ENCODE measurements at regions not wholly inside any gene's neighbourhood (a gene's known extent, or its start where the extent isn't known, plus 50 kb on each side); places are given as distances from the start of the nearest gene placed in this dataset.
"Not testable (repeated sequence)": the region's sequence is repeated elsewhere in the genome, so short reads cannot be mapped to it uniquely, and the experiment has no call there.

GRCh38 chr18:22710673-22711191 lies 222.4 kb upstream of the RBBP8 start:
- FAIRE-seq (no peak), DNase-seq (ENCODE audit: extremely low spot score, insufficient read length, low read depth) (no peak)

- FAIRE-seq (no peak), DNase-seq (ENCODE audit: extremely low spot score, insufficient read length, low read depth) (no peak)
These were observed 221.9 kb upstream of the RBBP8 start for GRCh38 chr18:22711192-22711685.

GRCh38 chr18:22713511-22713910 lies 219.6 kb upstream of the RBBP8 start:
- DNase-seq (ENCODE audit: extremely low spot score, insufficient read length, low read depth) (no peak), FAIRE-seq (no peak)

GRCh38 chr18:22717536-22717935 lies 215.6 kb upstream of the RBBP8 start:
- not testable (repeated sequence) for FAIRE-seq

GRCh38 chr18:22723221-22723620 lies 209.9 kb upstream of the RBBP8 start:
- no peak for FAIRE-seq
- no peak for DNase-seq (ENCODE audit: extremely low spot score, insufficient read length, low read depth)

More at GRCh38 chr18:22717536-22717935, 215.6 kb upstream of the RBBP8 start:
- DNase-seq (ENCODE audit: extremely low spot score, insufficient read length, low read depth) = not testable (repeated sequence)

- DNase-seq (ENCODE audit: extremely low spot score, insufficient read length, low read depth) (no peak), FAIRE-seq (no peak)
These were observed 209.4 kb upstream of the RBBP8 start for GRCh38 chr18:22723773-22724172.

GRCh38 chr18:22726469-22726868 lies 206.7 kb upstream of the RBBP8 start:
- no peak for DNase-seq (ENCODE audit: extremely low spot score, insufficient read length, low read depth)
- FAIRE-seq = no peak

GRCh38 chr18:22728016-22728415 lies 205.1 kb upstream of the RBBP8 start:
- no peak for FAIRE-seq
- DNase-seq (ENCODE audit: extremely low spot score, insufficient read length, low read depth) = no peak

- no peak for FAIRE-seq
- DNase-seq (ENCODE audit: extremely low spot score, insufficient read length, low read depth) = no peak
These were observed 204.5 kb upstream of the RBBP8 start for GRCh38 chr18:22728481-22729105.

- FAIRE-seq (no peak), DNase-seq (ENCODE audit: extremely low spot score, insufficient read length, low read depth) (no peak)
These were observed 201.7 kb upstream of the RBBP8 start for GRCh38 chr18:22731398-22731797.

GRCh38 chr18:22734105-22734661 lies 198.9 kb upstream of the RBBP8 start:
- DNase-seq (ENCODE audit: extremely low spot score, insufficient read length, low read depth) (no peak), FAIRE-seq (no peak)

- no peak for FAIRE-seq
- DNase-seq (ENCODE audit: extremely low spot score, insufficient read length, low read depth) = no peak
These were observed 198.1 kb upstream of the RBBP8 start for GRCh38 chr18:22734791-22735627.

- FAIRE-seq (no peak), DNase-seq (ENCODE audit: extremely low spot score, insufficient read length, low read depth) (no peak)
These were observed 196.1 kb upstream of the RBBP8 start for GRCh38 chr18:22737054-22737453.

- FAIRE-seq = no peak
These were observed 194.0 kb upstream of the RBBP8 start for GRCh38 chr18:22739061-22739642.

GRCh38 chr18:22739789-22740188 lies 193.3 kb upstream of the RBBP8 start:
- FAIRE-seq = no peak

More at GRCh38 chr18:22739061-22739642, 194.0 kb upstream of the RBBP8 start:
- DNase-seq (ENCODE audit: extremely low spot score, insufficient read length, low read depth) = no peak

GRCh38 chr18:22741318-22741717 lies 191.8 kb upstream of the RBBP8 start:
- no peak for DNase-seq (ENCODE audit: extremely low spot score, insufficient read length, low read depth)
- FAIRE-seq = no peak

More at GRCh38 chr18:22739789-22740188, 193.3 kb upstream of the RBBP8 start:
- no peak for DNase-seq (ENCODE audit: extremely low spot score, insufficient read length, low read depth)

- FAIRE-seq (no peak), DNase-seq (ENCODE audit: extremely low spot score, insufficient read length, low read depth) (no peak)
These were observed 190.7 kb upstream of the RBBP8 start for GRCh38 chr18:22742409-22742808.

- DNase-seq (ENCODE audit: extremely low spot score, insufficient read length, low read depth) (no peak), FAIRE-seq (no peak)
These were observed 187.2 kb upstream of the RBBP8 start for GRCh38 chr18:22745966-22746365.

- FAIRE-seq = no peak
- DNase-seq (ENCODE audit: extremely low spot score, insufficient read length, low read depth) = no peak
These were observed 181.1 kb upstream of the RBBP8 start for GRCh38 chr18:22752014-22752413.

GRCh38 chr18:22753130-22753831 lies 179.8 kb upstream of the RBBP8 start:
- DNase-seq (ENCODE audit: extremely low spot score, insufficient read length, low read depth) (no peak), FAIRE-seq (no peak)

Measured in GM18507 (cell line).